Thoracic aorta (tissue), 2 donors: ENCODE measurements at regions not wholly inside any gene's neighbourhood (a gene's known extent, or its start where the extent isn't known, plus 50 kb on each side); places are given as distances from the start of the nearest gene placed in this dataset.

Experiments
- ATAC-seq: fragments of 150-250 bp; one replicate; pipeline ENCODE4 v1.8.0; 2017; ENCODE audit warnings: low read depth; ENCODE audit not compliant: insufficient number of reproducible peaks, low FRiP score
- DNase-seq: peaks from one replicate; pipeline ENCODE4 v3.0.0-alpha.2; 2020; ENCODE audit warnings: low spot score
- H3K27ac ChIP-seq, 2 donors: fragments of 200-600 bp; sonication (generic); 1 replicate in 1 of 2; 2 replicates in 1 of 2; pipeline ENCODE4 v1.5.1; 2016; ENCODE audit warnings: mild to moderate bottlenecking in 2 of 2, moderate library complexity in 2 of 2
- H3K27me3 ChIP-seq: fragments of 200-600 bp; sonication (generic); replicated peaks from 2 replicates; pipeline ENCODE4 v1.6.0; 2016; ENCODE audit warnings: mild to moderate bottlenecking; ENCODE audit not compliant: insufficient read depth
- H3K36me3 ChIP-seq: fragments of 200-600 bp; sonication (generic); one replicate; pipeline ENCODE4 v1.5.1; 2016
- H3K4me1 ChIP-seq, 2 donors: fragments of 200-600 bp; sonication (generic); 1 replicate in 1 of 2; 2 replicates in 1 of 2; pipeline versions ENCODE4 v1.5.1 to v1.6.0; 2016; ENCODE audit warnings: low read depth in 2 of 2, mild to moderate bottlenecking in 1 of 2; ENCODE audit not compliant: control insufficient read depth in 1 of 2
- H3K4me3 ChIP-seq: fragments of 200-600 bp; sonication (generic); 2 replicates; pipeline ENCODE4 v1.5.1; 2016; ENCODE audit warnings: mild to moderate bottlenecking
- H3K9me3 ChIP-seq: fragments of 200-600 bp; sonication (generic); 2 replicates; pipeline ENCODE4 v1.5.1; 2016
- CTCF ChIP-seq: fragments of 200-600 bp; sonication (generic); IDR thresholded peaks from one replicate; pipeline ENCODE4 v1.5.1; 2019; ENCODE audit warnings: antibody characterized with exemption

- Histone ChIP-seq H3K27me3 (no peaks in the 10 kb centered on the region), H3K4me1 (no peaks in the 10 kb centered on the region), H3K36me3 (no peaks in the 10 kb centered on the region), H3K4me3 (no peak overlapping the region), H3K27ac (no peak overlapping the region), H3K9me3 (no peaks in the 10 kb centered on the region)
- ATAC-seq (no peak), DNase-seq (no peak)
- no peak for TF ChIP-seq CTCF
Measured at GRCh38 chr11:95419915-95420314, 188.9 kb upstream of the SESN3 start.

- no peak for TF ChIP-seq CTCF
- no peak for DNase-seq
- Histone ChIP-seq H3K4me1 (no peaks in the 10 kb centered on the region), H3K27ac (no peak overlapping the region), H3K27me3 (no peaks in the 10 kb centered on the region), H3K36me3 (no peaks in the 10 kb centered on the region), H3K9me3 (no peaks in the 10 kb centered on the region), H3K4me3 (no peak overlapping the region)
- ATAC-seq: no peak
Measured at GRCh38 chr11:95418916-95419315, 187.9 kb upstream of the SESN3 start.

GRCh38 chr11:95417832-95418231 is 186.8 kb upstream of the SESN3 start:
- Histone ChIP-seq H3K27ac (no peak overlapping the region), H3K36me3 (no peaks in the 10 kb centered on the region), H3K4me3 (no peak overlapping the region), H3K9me3 (no peaks in the 10 kb centered on the region), H3K4me1 (no peaks in the 10 kb centered on the region), H3K27me3 (no peaks in the 10 kb centered on the region)
- DNase-seq (no peak), ATAC-seq (no peak)
- TF ChIP-seq CTCF: no peak

GRCh38 chr11:95415837-95416304 is 184.9 kb upstream of the SESN3 start:
- H3K27ac ChIP-seq: no peak overlapping the region
- H3K9me3 ChIP-seq: no peaks in the 10 kb centered on the region
- no peaks in the 10 kb centered on the region for H3K36me3 ChIP-seq
- DNase-seq (no peak), ATAC-seq (peak; percentile 45)
- no peaks in the 10 kb centered on the region for H3K4me1 ChIP-seq
- no peak overlapping the region for H3K4me3 ChIP-seq
- TF ChIP-seq CTCF: no peak
- no peaks in the 10 kb centered on the region for H3K27me3 ChIP-seq

DNA sequence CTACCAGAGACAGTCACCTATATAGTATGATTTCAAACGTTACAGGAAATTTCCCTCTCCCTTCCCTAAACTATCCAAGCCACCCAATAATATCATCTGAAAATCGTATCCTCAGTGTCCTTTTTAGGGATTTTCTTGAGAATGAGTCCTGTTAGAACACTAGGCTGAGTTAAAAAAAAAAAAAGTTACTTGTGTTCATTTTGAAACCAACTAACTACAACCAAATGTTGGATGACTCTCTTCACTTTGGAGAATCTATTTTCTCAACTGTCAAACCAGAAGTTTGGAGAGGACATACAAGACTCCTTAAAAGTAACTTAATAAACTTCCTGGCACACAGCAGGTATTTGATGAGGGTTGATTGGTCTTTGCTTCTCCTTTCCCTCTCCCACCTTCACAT is 183.2 kb upstream of the SESN3 start:
- H3K9me3 ChIP-seq: no peaks in the 10 kb centered on the region
- DNase-seq: no peak
- no peaks in the 10 kb centered on the region for H3K27me3 ChIP-seq
- no peak overlapping the region for H3K27ac ChIP-seq
- TF ChIP-seq CTCF: no peak
- no peak overlapping the region for H3K4me3 ChIP-seq
- no peak for ATAC-seq
- H3K36me3 ChIP-seq: no peaks in the 10 kb centered on the region
- no peaks in the 10 kb centered on the region for H3K4me1 ChIP-seq
